ENCODE measurements at regions not wholly inside any gene's neighbourhood (a gene's known extent, or its start where the extent isn't known, plus 50 kb on each side); places are given as distances from the start of the nearest gene placed in this dataset.
A peak's percentile ranks its signal among the peaks of the same experiment; 100 is the strongest.

DNA sequence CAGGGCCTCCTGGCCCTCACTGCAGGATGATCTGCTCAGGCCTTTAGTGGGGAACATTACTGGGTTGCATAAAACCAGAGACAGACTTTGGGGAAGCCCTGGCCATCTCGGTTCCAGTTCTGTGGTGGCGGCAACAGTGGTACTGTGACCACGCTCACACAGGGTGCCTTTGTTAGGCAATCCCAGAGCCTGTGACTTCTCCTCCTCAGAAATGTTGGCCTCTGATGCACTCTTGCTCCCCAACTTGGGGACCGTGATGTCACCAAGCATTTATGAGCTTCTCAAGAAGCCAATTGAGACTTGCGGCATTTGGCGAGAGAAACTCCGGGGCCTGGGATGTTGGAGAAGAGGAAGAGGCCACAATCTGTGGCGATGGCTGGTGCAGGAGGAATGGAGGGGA is 80.9 kb upstream of the PKDCC start:
- Mint-ChIP-seq H3K27ac (ENCODE audit: unreplicated experiment) (peak overlapping the region; percentile 99), H3K36me3 (ENCODE audit: low read depth) (no peaks in the 10 kb centered on the region), H3K4me3 (ENCODE audit: unreplicated experiment) (peak overlapping the region; percentile 9), H3K27me3 (ENCODE audit: low read depth) (no peaks in the 10 kb centered on the region), H3K4me1 (ENCODE audit: low read depth) (peaks cover 70% of the 10 kb centered on the region), H3K9me3 (ENCODE audit: low read depth) (no peaks in the 10 kb centered on the region)
- no peak for DNase-seq (ENCODE audit: low spot score)
- TF ChIP-seq, protein P1, sequence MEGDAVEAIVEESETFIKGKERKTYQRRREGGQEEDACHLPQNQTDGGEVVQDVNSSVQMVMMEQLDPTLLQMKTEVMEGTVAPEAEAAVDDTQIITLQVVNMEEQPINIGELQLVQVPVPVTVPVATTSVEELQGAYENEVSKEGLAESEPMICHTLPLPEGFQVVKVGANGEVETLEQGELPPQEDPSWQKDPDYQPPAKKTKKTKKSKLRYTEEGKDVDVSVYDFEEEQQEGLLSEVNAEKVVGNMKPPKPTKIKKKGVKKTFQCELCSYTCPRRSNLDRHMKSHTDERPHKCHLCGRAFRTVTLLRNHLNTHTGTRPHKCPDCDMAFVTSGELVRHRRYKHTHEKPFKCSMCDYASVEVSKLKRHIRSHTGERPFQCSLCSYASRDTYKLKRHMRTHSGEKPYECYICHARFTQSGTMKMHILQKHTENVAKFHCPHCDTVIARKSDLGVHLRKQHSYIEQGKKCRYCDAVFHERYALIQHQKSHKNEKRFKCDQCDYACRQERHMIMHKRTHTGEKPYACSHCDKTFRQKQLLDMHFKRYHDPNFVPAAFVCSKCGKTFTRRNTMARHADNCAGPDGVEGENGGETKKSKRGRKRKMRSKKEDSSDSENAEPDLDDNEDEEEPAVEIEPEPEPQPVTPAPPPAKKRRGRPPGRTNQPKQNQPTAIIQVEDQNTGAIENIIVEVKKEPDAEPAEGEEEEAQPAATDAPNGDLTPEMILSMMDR (IDR thresholded peaks at IDR 0.05) = no peak

DNA sequence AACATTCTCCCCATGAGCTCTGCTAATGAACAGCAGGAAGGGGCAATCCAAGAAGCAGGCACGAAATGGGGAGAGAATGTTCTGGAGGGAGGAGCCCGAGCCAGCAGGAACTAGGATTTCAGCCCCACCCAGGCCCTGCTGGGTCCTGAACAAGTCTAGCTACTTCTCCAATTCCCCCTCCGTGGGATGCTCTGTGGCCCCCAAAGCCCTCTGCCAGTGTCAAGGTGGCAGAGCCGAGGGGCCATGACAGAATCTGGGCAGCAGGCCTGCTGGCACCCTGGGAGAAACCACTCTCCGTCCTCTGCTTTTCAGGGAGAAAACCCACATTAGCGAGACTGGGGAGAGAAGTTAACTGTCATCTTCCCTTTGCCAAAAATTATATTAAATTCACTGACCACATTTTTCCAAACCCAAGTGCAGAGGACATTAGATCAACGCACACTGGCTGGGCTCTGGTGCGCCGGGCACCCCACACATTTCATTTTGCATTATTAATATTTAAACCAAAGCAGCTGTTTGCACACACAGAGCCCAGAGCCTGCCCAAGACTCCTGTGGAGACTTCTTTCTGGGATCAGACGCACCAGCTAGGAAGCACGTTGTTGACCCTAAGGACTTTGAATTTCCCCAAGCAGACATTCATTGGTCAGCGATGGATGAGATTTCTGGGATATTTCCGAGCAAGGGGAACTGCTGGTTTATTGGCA is 80.2 kb upstream of the PKDCC start:
- Mint-ChIP-seq H3K27me3 (ENCODE audit: low read depth) (no peaks in the 10 kb centered on the region), H3K27ac (ENCODE audit: unreplicated experiment) (peak overlapping the region; percentile 99), H3K4me3 (ENCODE audit: unreplicated experiment) (peak overlapping the region; percentile 44), H3K4me1 (ENCODE audit: low read depth) (peaks cover 73% of the 10 kb centered on the region), H3K36me3 (ENCODE audit: low read depth) (no peaks in the 10 kb centered on the region), H3K9me3 (ENCODE audit: low read depth) (no peaks in the 10 kb centered on the region)
- TF ChIP-seq, protein P1 (IDR thresholded peaks at IDR 0.05) = no peak
- no peak for DNase-seq (ENCODE audit: low spot score)

DNA sequence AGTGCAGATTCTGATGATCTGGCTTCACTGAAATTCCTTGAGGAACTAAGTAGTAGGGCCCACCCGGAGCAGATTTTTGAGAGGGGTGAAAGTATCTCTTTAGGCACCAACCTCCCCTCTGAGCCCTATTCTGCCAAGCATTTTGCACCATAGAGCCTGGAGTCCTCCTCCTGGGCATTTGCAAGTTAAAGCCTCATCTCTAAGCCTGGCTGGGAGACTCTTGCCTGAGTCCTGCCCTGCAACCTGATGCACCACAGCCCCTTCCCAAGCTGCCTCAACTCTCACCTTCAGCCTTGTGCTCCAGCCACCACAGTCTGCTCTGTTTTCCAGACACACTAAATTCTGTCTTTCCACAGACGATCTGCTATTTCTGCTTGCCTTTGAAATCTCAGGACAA is 79.6 kb upstream of the PKDCC start:
- TF ChIP-seq, protein P1 (IDR thresholded peaks at IDR 0.05) = no peak
- H3K36me3 Mint-ChIP-seq (ENCODE audit: low read depth) = no peaks in the 10 kb centered on the region
- no peaks in the 10 kb centered on the region for H3K9me3 Mint-ChIP-seq (ENCODE audit: low read depth)
- H3K4me3 Mint-ChIP-seq (ENCODE audit: unreplicated experiment) = no peak overlapping the region
- peak overlapping the region; percentile 99 for H3K27ac Mint-ChIP-seq (ENCODE audit: unreplicated experiment)
- no peaks in the 10 kb centered on the region for H3K27me3 Mint-ChIP-seq (ENCODE audit: low read depth)
- no peak for DNase-seq (ENCODE audit: low spot score)
- peaks cover 67% of the 10 kb centered on the region for H3K4me1 Mint-ChIP-seq (ENCODE audit: low read depth)

DNA sequence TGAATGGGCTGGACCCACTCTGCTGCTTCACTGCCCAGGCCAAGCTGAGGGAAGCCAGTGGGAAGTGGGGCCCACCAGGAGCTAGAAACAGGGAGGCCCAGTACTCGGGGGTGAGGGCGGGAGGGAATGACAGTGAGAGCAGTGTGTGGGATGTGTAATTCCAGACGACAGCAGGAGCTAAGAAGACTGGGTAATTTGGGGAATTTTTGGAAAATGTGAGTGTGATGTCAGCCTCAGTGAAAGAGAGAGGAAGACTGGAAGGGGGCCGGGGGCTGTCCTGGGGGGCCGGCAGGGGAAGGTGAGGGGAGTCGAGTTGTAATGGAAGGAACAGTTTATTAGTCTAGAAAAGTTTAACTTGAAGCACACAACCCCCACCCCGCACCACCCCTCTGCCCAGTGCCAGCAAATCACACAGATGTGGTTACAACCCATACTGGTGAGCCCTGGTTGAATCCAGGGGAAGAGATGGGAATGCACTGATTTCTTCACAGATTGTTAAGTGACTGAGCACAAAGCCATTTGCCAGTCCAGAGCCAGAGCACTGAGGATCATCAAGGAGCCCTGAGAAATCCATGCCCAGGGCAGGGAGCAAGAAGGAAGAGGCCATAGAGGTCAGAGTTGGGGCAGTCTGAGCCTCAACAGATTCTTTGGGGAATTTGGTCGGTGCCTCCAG is 76.7 kb upstream of the PKDCC start:
- TF ChIP-seq, protein P1 (IDR thresholded peaks at IDR 0.05) = no peak
- Mint-ChIP-seq H3K27ac (ENCODE audit: unreplicated experiment) (no peak overlapping the region), H3K36me3 (ENCODE audit: low read depth) (no peaks in the 10 kb centered on the region), H3K9me3 (ENCODE audit: low read depth) (no peaks in the 10 kb centered on the region), H3K4me3 (ENCODE audit: unreplicated experiment) (no peak overlapping the region), H3K4me1 (ENCODE audit: low read depth) (peaks cover 38% of the 10 kb centered on the region), H3K27me3 (ENCODE audit: low read depth) (no peaks in the 10 kb centered on the region)
- no peak for DNase-seq (ENCODE audit: low spot score)

DNA sequence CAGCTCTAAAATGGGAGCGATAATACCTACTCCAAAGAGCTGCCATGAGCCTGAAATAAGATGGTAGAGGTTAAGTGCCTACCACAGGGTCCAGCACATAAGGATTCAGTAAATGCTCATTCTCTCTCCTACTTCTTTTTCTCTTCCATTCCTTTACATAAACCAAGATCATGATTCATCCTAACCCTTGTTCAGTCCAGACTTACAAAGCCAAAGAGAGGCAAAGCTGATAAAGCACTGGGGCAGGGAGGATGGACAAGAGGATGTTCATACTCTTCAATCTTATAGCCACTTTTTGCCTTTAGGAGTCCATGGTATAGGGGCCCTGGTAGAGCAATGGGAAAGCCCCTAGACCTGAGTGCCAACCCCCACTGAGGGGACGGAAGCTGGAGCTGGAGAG is 75.6 kb upstream of the PKDCC start:
- H3K9me3 Mint-ChIP-seq (ENCODE audit: low read depth) = no peaks in the 10 kb centered on the region
- H3K27ac Mint-ChIP-seq (ENCODE audit: unreplicated experiment) = no peak overlapping the region
- TF ChIP-seq, protein P1 (IDR thresholded peaks at IDR 0.05) = no peak
- peaks cover 27% of the 10 kb centered on the region for H3K4me1 Mint-ChIP-seq (ENCODE audit: low read depth)
- DNase-seq (ENCODE audit: low spot score) = no peak
- H3K36me3 Mint-ChIP-seq (ENCODE audit: low read depth) = no peaks in the 10 kb centered on the region
- no peaks in the 10 kb centered on the region for H3K27me3 Mint-ChIP-seq (ENCODE audit: low read depth)
- no peak overlapping the region for H3K4me3 Mint-ChIP-seq (ENCODE audit: unreplicated experiment)

All from chondrocyte (in vitro differentiated cells).